Neuronal stem cell (in vitro differentiated cells): ENCODE measurements at regions not wholly inside any gene's neighbourhood (a gene's known extent, or its start where the extent isn't known, plus 50 kb on each side); places are given as distances from the start of the nearest gene placed in this dataset.

ENCODE experiments used
- DNase-seq: peaks from one replicate; pipeline ENCODE4 v3.0.0-alpha.2; 2013; ENCODE audit warnings: low spot score
- H2AFZ ChIP-seq: one replicate; pipeline ENCODE4 v1.6.1; 2013; ENCODE audit warnings: mild to moderate bottlenecking, low read length, inconsistent platforms
- H2AK5ac ChIP-seq: 2 replicates; pipeline ENCODE4 v1.6.1; 2013; ENCODE audit warnings: low read depth, mild to moderate bottlenecking, inconsistent platforms, low read length, moderate library complexity, mixed read lengths
- H2BK120ac ChIP-seq: 2 replicates; pipeline ENCODE4 v1.6.1; 2013; ENCODE audit warnings: low read depth, mild to moderate bottlenecking, inconsistent platforms, low read length, moderate library complexity, mixed read lengths
- H2BK12ac ChIP-seq: one replicate; pipeline ENCODE4 v1.6.1; 2013; ENCODE audit warnings: low read length, inconsistent platforms
- H2BK15ac ChIP-seq: 2 replicates; pipeline ENCODE4 v1.6.1; 2013; ENCODE audit warnings: mild to moderate bottlenecking, low read length, inconsistent platforms, mixed read lengths
- H2BK5ac ChIP-seq: one replicate; pipeline ENCODE4 v1.6.1; 2013; ENCODE audit warnings: inconsistent platforms, mild to moderate bottlenecking, low read length, moderate library complexity
- H3K14ac ChIP-seq: one replicate; pipeline ENCODE4 v1.6.1; 2013; ENCODE audit warnings: low read length, inconsistent platforms
- H3K18ac ChIP-seq: 2 replicates; pipeline ENCODE4 v1.6.1; 2013; ENCODE audit warnings: low read length, inconsistent platforms
- H3K23ac ChIP-seq: 2 replicates; pipeline ENCODE4 v1.6.1; 2013; ENCODE audit warnings: low read depth, mild to moderate bottlenecking, mixed read lengths, low read length, inconsistent platforms; ENCODE audit not compliant: poor library complexity
- H3K27ac ChIP-seq: replicated peaks from 3 replicates; pipeline ENCODE4 v1.5.1; 2013; ENCODE audit warnings: low read length, inconsistent platforms
- H3K27me3 ChIP-seq, 3 experiments: 2 replicates each; pipeline ENCODE4 v1.6.1; 2013; ENCODE audit warnings: low read length in 3 of 3, mild to moderate bottlenecking in 2 of 3, inconsistent platforms in 1 of 3, low read depth in 1 of 3, mixed read lengths in 1 of 3, moderate library complexity in 1 of 3; ENCODE audit not compliant: control insufficient read depth in 3 of 3, insufficient read depth in 3 of 3
- H3K36me3 ChIP-seq, 2 donors: replicated peaks in 1 of 2; 2 replicates each; pipeline ENCODE4 v1.6.1; 2013; ENCODE audit warnings: low read length in 2 of 2; ENCODE audit not compliant: control insufficient read depth in 2 of 2, insufficient read depth in 2 of 2
- H3K4ac ChIP-seq: 2 replicates; pipeline ENCODE4 v1.6.1; 2013; ENCODE audit warnings: inconsistent platforms, mild to moderate bottlenecking, low read length, moderate library complexity
- H3K4me1 ChIP-seq, 2 donors: 1 replicate in 1 of 2; 2 replicates in 1 of 2; pipeline ENCODE4 v1.6.1; 2013; ENCODE audit warnings: low read length in 2 of 2, low read depth in 1 of 2; ENCODE audit not compliant: control insufficient read depth in 2 of 2, insufficient read depth in 1 of 2
- H3K4me2 ChIP-seq: one replicate; pipeline ENCODE4 v1.6.1; 2013; ENCODE audit warnings: mild to moderate bottlenecking, low read length, inconsistent platforms; ENCODE audit not compliant: insufficient read depth, poor library complexity, severe bottlenecking
- H3K4me3 ChIP-seq, 2 donors: 2 replicates each; pipeline ENCODE4 v1.5.1; 2013; ENCODE audit warnings: low read length in 2 of 2, mild to moderate bottlenecking in 2 of 2, inconsistent platforms in 1 of 2, moderate library complexity in 1 of 2
- H3K79me1 ChIP-seq: one replicate; pipeline ENCODE4 v1.6.1; 2013; ENCODE audit warnings: low read depth, mild to moderate bottlenecking, inconsistent platforms, low read length, moderate library complexity
- H3K9ac ChIP-seq: one replicate; pipeline ENCODE4 v1.6.1; 2013; ENCODE audit warnings: mild to moderate bottlenecking, low read depth, low read length, inconsistent platforms; ENCODE audit not compliant: poor library complexity
- H3K9me3 ChIP-seq, 2 donors: replicated peaks in 1 of 2; 2 replicates each; pipeline versions ENCODE3 to v1.6.1; 2013; ENCODE audit warnings: low read length in 2 of 2, mild to moderate bottlenecking in 2 of 2, inconsistent platforms in 1 of 2, low read depth in 1 of 2, mixed read lengths in 1 of 2, moderate library complexity in 1 of 2; ENCODE audit not compliant: control insufficient read depth in 2 of 2, insufficient read depth in 1 of 2
- H4K8ac ChIP-seq: one replicate; pipeline ENCODE4 v1.6.1; 2013; ENCODE audit warnings: low read depth, mild to moderate bottlenecking, inconsistent platforms, low read length, moderate library complexity
- H4K91ac ChIP-seq: one replicate; pipeline ENCODE4 v1.6.1; 2013; ENCODE audit warnings: low read length, low read depth, mild to moderate bottlenecking, inconsistent platforms; ENCODE audit not compliant: poor library complexity
- WGBS, 2 donors: extraction: QIAGEN DNeasy Blood & Tissue Kit; methylation state at CpG; one replicate each; pipeline ENCODE4 v1.1.7; 2013; ENCODE audit warnings: missing lambda C conversion rate in 2 of 2, mixed read lengths in 1 of 2; ENCODE audit not compliant: insufficient read length in 2 of 2, insufficient replicate concordance in 1 of 2; ENCODE audit errors: extremely low coverage in 2 of 2; 5-methylcytosine and 5-hydroxymethylcytosine counted together

DNA sequence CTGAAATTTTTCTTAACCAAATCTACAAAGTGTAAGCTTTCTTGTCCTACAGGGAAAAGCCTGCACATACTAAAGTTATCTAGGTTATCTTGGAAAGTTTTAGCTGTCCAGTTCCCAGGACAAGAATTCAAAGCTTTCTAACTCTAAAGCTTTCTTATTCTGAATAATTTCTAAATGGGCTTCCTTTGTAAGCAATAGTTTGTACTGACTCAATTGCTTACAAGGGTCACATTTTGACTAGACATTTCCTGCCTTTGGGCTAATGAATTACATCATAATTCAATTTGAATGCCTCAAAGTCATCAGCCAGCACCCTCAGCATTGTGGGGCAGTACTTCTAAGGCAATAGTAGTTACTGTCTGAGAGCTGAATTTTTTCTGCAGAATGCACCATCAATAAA, 223.0 kb downstream of the LTN1 start:
- no peak overlapping the region for H3K4ac ChIP-seq
- H3K27me3 ChIP-seq = no peaks in the 10 kb centered on the region
- no peak for DNase-seq
- no peak overlapping the region for H2BK5ac ChIP-seq
- no peak overlapping the region for H2BK15ac ChIP-seq
- H3K36me3 ChIP-seq = no peaks in the 10 kb centered on the region
- H2AFZ ChIP-seq = no peak overlapping the region
- H3K79me1 ChIP-seq = no peaks in the 10 kb centered on the region
- H4K91ac ChIP-seq = no peak overlapping the region
- no peak overlapping the region for H3K23ac ChIP-seq
- no peak overlapping the region for H4K8ac ChIP-seq
- no peak overlapping the region for H3K18ac ChIP-seq
- no peak overlapping the region for H3K4me3 ChIP-seq
- H2AK5ac ChIP-seq = no peak overlapping the region
- H3K9me3 ChIP-seq = no peaks in the 10 kb centered on the region
- no peak overlapping the region for H3K4me2 ChIP-seq
- no peak overlapping the region for H3K27ac ChIP-seq
- no peak overlapping the region for H2BK120ac ChIP-seq
- H3K4me1 ChIP-seq = no peaks in the 10 kb centered on the region
- H2BK12ac ChIP-seq = no peak overlapping the region
- no peak overlapping the region for H3K14ac ChIP-seq
- H3K9ac ChIP-seq = no peak overlapping the region

GRCh38 chr21:28768753-28769152, 223.9 kb downstream of the LTN1 start:
- no peak for DNase-seq
- no peak overlapping the region for H2BK5ac ChIP-seq
- no peaks in the 10 kb centered on the region for H3K27me3 ChIP-seq
- no peak overlapping the region for H2BK120ac ChIP-seq
- H2AK5ac ChIP-seq = no peak overlapping the region
- H3K36me3 ChIP-seq = no peaks in the 10 kb centered on the region
- no peaks in the 10 kb centered on the region for H3K79me1 ChIP-seq
- H3K14ac ChIP-seq = no peak overlapping the region
- H4K91ac ChIP-seq = no peak overlapping the region
- H4K8ac ChIP-seq = no peak overlapping the region
- H3K9ac ChIP-seq = no peak overlapping the region
- H3K4me1 ChIP-seq = no peaks in the 10 kb centered on the region
- no peak overlapping the region for H3K4me2 ChIP-seq
- H3K4me3 ChIP-seq = no peak overlapping the region
- H3K23ac ChIP-seq = no peak overlapping the region
- no peak overlapping the region for H3K18ac ChIP-seq
- H3K9me3 ChIP-seq = no peaks in the 10 kb centered on the region
- H2BK12ac ChIP-seq = no peak overlapping the region
- H2AFZ ChIP-seq = no peak overlapping the region
- no peak overlapping the region for H2BK15ac ChIP-seq
- H3K4ac ChIP-seq = no peak overlapping the region
- H3K27ac ChIP-seq = no peak overlapping the region

DNA sequence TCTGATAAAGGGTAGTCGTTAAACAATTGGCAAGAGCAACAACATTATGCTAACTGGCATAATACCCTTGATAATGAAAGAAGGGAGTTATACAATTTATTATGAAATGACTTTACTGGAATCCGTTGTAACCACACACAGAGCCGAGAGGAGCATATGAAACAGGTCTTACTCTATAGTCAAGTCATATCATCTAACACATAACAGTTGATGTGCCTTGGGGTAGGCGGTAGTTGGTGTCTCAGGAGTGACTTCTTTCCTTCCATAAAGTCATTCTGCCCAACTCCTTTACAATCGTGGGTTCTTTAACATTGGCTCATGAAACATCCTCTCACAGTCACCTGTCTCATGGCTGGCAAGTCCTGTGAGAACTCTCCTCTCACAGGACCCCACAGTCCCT, 225.2 kb downstream of the LTN1 start:
- Histone ChIP-seq H4K91ac (no peak overlapping the region), H3K27ac (no peak overlapping the region), H3K4me3 (no peak overlapping the region), H3K36me3 (no peaks in the 10 kb centered on the region), H2BK5ac (no peak overlapping the region), H3K27me3 (no peaks in the 10 kb centered on the region), H3K18ac (no peak overlapping the region), H3K9ac (no peak overlapping the region), H2BK120ac (no peak overlapping the region), H3K14ac (no peak overlapping the region), H3K23ac (no peak overlapping the region), H3K4me2 (no peak overlapping the region), H2BK15ac (no peak overlapping the region), H4K8ac (no peak overlapping the region), H3K79me1 (no peaks in the 10 kb centered on the region), H3K4ac (no peak overlapping the region), H2AK5ac (no peak overlapping the region), H2AFZ (no peak overlapping the region), H3K9me3 (no peaks in the 10 kb centered on the region), H2BK12ac (no peak overlapping the region), H3K4me1 (no peaks in the 10 kb centered on the region)
- DNase-seq = no peak
- no CpG with 5 or more reads among the region's 5 CpGs for WGBS, 2 donors

GRCh38 chr21:28763809-28764418, 228.8 kb downstream of the LTN1 start:
- Histone ChIP-seq H3K4ac (no peak overlapping the region), H4K8ac (no peak overlapping the region), H3K79me1 (no peaks in the 10 kb centered on the region), H3K4me3 (no peak overlapping the region), H3K27ac (no peak overlapping the region), H4K91ac (no peak overlapping the region), H2BK15ac (no peak overlapping the region), H3K9me3 (no peaks in the 10 kb centered on the region), H2BK12ac (no peak overlapping the region), H2BK120ac (no peak overlapping the region), H3K4me2 (no peak overlapping the region), H2AK5ac (no peak overlapping the region), H3K27me3 (no peaks in the 10 kb centered on the region), H3K14ac (no peak overlapping the region), H3K36me3 (no peaks in the 10 kb centered on the region), H2AFZ (no peak overlapping the region), H3K23ac (no peak overlapping the region), H3K18ac (no peak overlapping the region), H3K4me1 (no peaks in the 10 kb centered on the region), H2BK5ac (no peak overlapping the region), H3K9ac (no peak overlapping the region)
- no peak for DNase-seq
- WGBS, 2 donors = no CpG with 5 or more reads among the region's 2 CpGs
